ENCODE measurements at regions not wholly inside any gene's neighbourhood (a gene's known extent, or its start where the extent isn't known, plus 50 kb on each side); places are given as distances from the start of the nearest gene placed in this dataset.

- intact Hi-C loops (cut with DNase I): no loop called here
- Histone ChIP-seq H3K4me1 (no peaks in the 10 kb centered on the region), H3K4me3 (no peak overlapping the region), H3K27me3 (no peaks in the 10 kb centered on the region), H3K9me3 (no peaks in the 10 kb centered on the region), H3K36me3 (no peaks in the 10 kb centered on the region), H3K27ac (no peak overlapping the region)
- WGBS (ENCODE audit: insufficient coverage, low coverage, low lambda C conversion rate, missing lambda C conversion rate): 53% methylated on average over 1 of the region's 1 CpG
- TF ChIP-seq POLR2A (IDR thresholded peaks at IDR 0.05) (no peak), CTCF (IDR thresholded peaks at IDR 0.05) (no peak)
- ATAC-seq: no peak
- no peak for DNase-seq
These were observed 147.9 kb downstream of the FBXO8 start for GRCh38 chr4:174135530-174135929.

- intact Hi-C loops (cut with DNase I): no loop called here
- H3K9me3 ChIP-seq: no peaks in the 10 kb centered on the region
- ATAC-seq: no peak
- no peak for TF ChIP-seq POLR2A (IDR thresholded peaks at IDR 0.05)
- no peak for TF ChIP-seq CTCF (IDR thresholded peaks at IDR 0.05)
- H3K4me3 ChIP-seq: no peak overlapping the region
- no peak for DNase-seq
- H3K27me3 ChIP-seq: no peaks in the 10 kb centered on the region
- no peak overlapping the region for H3K27ac ChIP-seq
- WGBS (ENCODE audit: insufficient coverage, low coverage, low lambda C conversion rate, missing lambda C conversion rate): 71% methylated on average over 2 of the region's 2 CpGs
- H3K36me3 ChIP-seq: no peaks in the 10 kb centered on the region
- no peaks in the 10 kb centered on the region for H3K4me1 ChIP-seq
These were observed 149.1 kb downstream of the FBXO8 start for GRCh38 chr4:174134361-174134760.

- H3K27me3 ChIP-seq: no peaks in the 10 kb centered on the region
These were observed 149.9 kb downstream of the FBXO8 start for GRCh38 chr4:174133551-174133950.

GRCh38 chr4:174131901-174132300, 151.6 kb downstream of the FBXO8 start:
- Histone ChIP-seq H3K4me3 (no peak overlapping the region), H3K36me3 (no peaks in the 10 kb centered on the region), H3K27ac (no peak overlapping the region), H3K9me3 (no peaks in the 10 kb centered on the region), H3K27me3 (no peaks in the 10 kb centered on the region), H3K4me1 (no peaks in the 10 kb centered on the region)
- TF ChIP-seq CTCF (IDR thresholded peaks at IDR 0.05) (no peak), POLR2A (IDR thresholded peaks at IDR 0.05) (no peak)
- intact Hi-C loops (cut with DNase I): no loop called here
- ATAC-seq (no peak), DNase-seq (no peak)

More at GRCh38 chr4:174133551-174133950, 149.9 kb downstream of the FBXO8 start:
- Histone ChIP-seq H3K4me3 (no peak overlapping the region), H3K9me3 (no peaks in the 10 kb centered on the region), H3K36me3 (no peaks in the 10 kb centered on the region), H3K27ac (no peak overlapping the region), H3K4me1 (no peaks in the 10 kb centered on the region)
- no peak for DNase-seq
- intact Hi-C loops (cut with DNase I): no loop called here
- WGBS (ENCODE audit: insufficient coverage, low coverage, low lambda C conversion rate, missing lambda C conversion rate): 17% methylated on average over 1 of the region's 1 CpG
- no peak for TF ChIP-seq POLR2A (IDR thresholded peaks at IDR 0.05)
- TF ChIP-seq CTCF (IDR thresholded peaks at IDR 0.05): no peak
- ATAC-seq: no peak

GRCh38 chr4:174122705-174123104, 160.8 kb downstream of the FBXO8 start:
- Histone ChIP-seq H3K27me3 (peaks cover 0 to 3% of the 10 kb centered on the region in 2 donors), H3K27ac (no peak overlapping the region), H3K36me3 (no peaks in the 10 kb centered on the region), H3K9me3 (no peaks in the 10 kb centered on the region), H3K4me3 (no peak overlapping the region), H3K4me1 (no peaks in the 10 kb centered on the region)
- intact Hi-C loops (cut with DNase I): loop anchor here in 1 of 2 donors (10.0 kb wide), 1 partner anchor 618 kb away; no protein-coding TSS in a partner anchor
- TF ChIP-seq CTCF (IDR thresholded peaks at IDR 0.05): no peak
- no peak for TF ChIP-seq POLR2A (IDR thresholded peaks at IDR 0.05)
- DNase-seq: no peak
- no peak for ATAC-seq
- 21% methylated on average over 1 of the region's 1 CpG for WGBS (ENCODE audit: insufficient coverage, low coverage, low lambda C conversion rate, missing lambda C conversion rate)

All from right lobe of liver (tissue), 6 donors.